Endothelial cell of umbilical vein (primary cell): ENCODE measurements at regions not wholly inside any gene's neighbourhood (a gene's known extent, or its start where the extent isn't known, plus 50 kb on each side); places are given as distances from the start of the nearest gene placed in this dataset.

Source experiments
- BruUV-seq: library from RNA; stranded (reverse); fragments of 400-500 nt; replicated peaks from 2 replicates; lab custom pipeline; 2021; lab: Mats Ljungman, UMichigan
- CTCF ChIA-PET: fragments of 300-600, 350-600 bp; sonication (Branson Sonifier 250); formaldehyde crosslinking; loops from one replicate; lab custom pipeline; 2021; ENCODE audit warnings: antibody characterized with exemption, inconsistent platforms; lab: Charles Lee
- POLR2A ChIA-PET: fragments of 300-600, 350-600 bp; sonication (Branson Sonifier 250); formaldehyde crosslinking; loops from one replicate; lab custom pipeline; 2021; ENCODE audit warnings: antibody characterized with exemption, inconsistent platforms; lab: Charles Lee
- DNase-seq: peaks from one replicate; pipeline ENCODE4 v3.0.0-alpha.2; 2011; ENCODE audit warnings: low read depth, low spot score
- FAIRE-seq: peaks from 2 replicates; lab custom pipeline; 2011; peaks lifted over from hg19 to GRCh38; lab: Jason Lieb, UNC
- H2AFZ ChIP-seq: 2 replicates; pipeline ENCODE4 v1.6.0; 2012; ENCODE audit warnings: low read depth, low read length, control low read depth, inconsistent platforms
- H3K27ac ChIP-seq: 2 replicates; pipeline ENCODE4 v1.5.1; 2011; ENCODE audit warnings: low read depth, mild to moderate bottlenecking, control low read depth, low read length, moderate library complexity; ENCODE audit not compliant: insufficient read depth
- H3K27me3 ChIP-seq, 2 experiments: 2 replicates each; pipeline versions ENCODE4 v1.6.0 to v1.6.1; 2011; ENCODE audit warnings: low read length in 2 of 2, mixed read lengths in 1 of 2; ENCODE audit not compliant: control insufficient read depth in 2 of 2, insufficient read depth in 2 of 2
- H3K36me3 ChIP-seq, 2 experiments: 2 replicates in 1 of 2; 3 replicates in 1 of 2; pipeline ENCODE4 v1.5.1; 2011; ENCODE audit warnings: low read length in 2 of 2, mild to moderate bottlenecking in 1 of 2, moderate library complexity in 1 of 2; ENCODE audit not compliant: control insufficient read depth in 2 of 2, insufficient read depth in 2 of 2; ENCODE audit errors: extremely low read depth in 1 of 2
- H3K4me1 ChIP-seq: 3 replicates; pipeline ENCODE4 v1.5.1; 2011; ENCODE audit warnings: mild to moderate bottlenecking, low read length; ENCODE audit not compliant: control insufficient read depth, insufficient read depth; ENCODE audit errors: extremely low read depth
- H3K4me2 ChIP-seq: 2 replicates; pipeline ENCODE4 v1.6.1; 2011; ENCODE audit warnings: low read length, control low read depth, mixed read lengths; ENCODE audit not compliant: insufficient read depth
- H3K4me3 ChIP-seq, 3 experiments: fragments of 200-600 bp in 1 of 3; sonication (generic), shearing (Covaris generic) in 1 of 3; replicated peaks in 1 of 3; 2 replicates each; pipeline ENCODE4 v1.5.1; 2011 to 2016; ENCODE audit warnings: control low read depth in 3 of 3, low read length in 3 of 3, mild to moderate bottlenecking in 2 of 3, inconsistent platforms in 1 of 3, low read depth in 1 of 3, moderate library complexity in 1 of 3; ENCODE audit not compliant: insufficient read depth in 1 of 3
- H3K79me2 ChIP-seq: 2 replicates; pipeline ENCODE4 v1.6.0; 2012; ENCODE audit warnings: low read length, inconsistent platforms; ENCODE audit not compliant: control insufficient read depth, insufficient read depth
- H3K9ac ChIP-seq: replicated peaks from 2 replicates; pipeline ENCODE3; 2011; ENCODE audit warnings: low read length, control low read depth; ENCODE audit not compliant: insufficient read depth; ENCODE audit errors: extremely low read depth
- H3K9me1 ChIP-seq: replicated peaks from 3 replicates; pipeline ENCODE4 v1.6.0; 2011; ENCODE audit warnings: mild to moderate bottlenecking, low read length; ENCODE audit not compliant: control insufficient read depth, insufficient read depth; ENCODE audit errors: extremely low read depth
- H3K9me3 ChIP-seq: replicated peaks from 2 replicates; pipeline ENCODE4 v1.5.1; 2012; ENCODE audit warnings: low read length, inconsistent platforms; ENCODE audit not compliant: control insufficient read depth, insufficient read depth
- H4K20me1 ChIP-seq: replicated peaks from 2 replicates; pipeline ENCODE3; 2011; ENCODE audit warnings: mild to moderate bottlenecking, low read length; ENCODE audit not compliant: control insufficient read depth, insufficient read depth; ENCODE audit errors: extremely low read depth
- CTCF ChIP-seq, 2 donors: IDR thresholded peaks; 1 replicate in 1 of 2; 2 replicates in 1 of 2; pipeline ENCODE4 v1.5.1; 2011; ENCODE audit warnings: low read length in 2 of 2, mild to moderate bottlenecking in 2 of 2, moderate library complexity in 2 of 2, control low read depth in 1 of 2, inconsistent platforms in 1 of 2, low read depth in 1 of 2; ENCODE audit not compliant: insufficient read depth in 1 of 2; ENCODE audit errors: extremely low read depth in 1 of 2
- EZH2 ChIP-seq: IDR thresholded peaks from 2 replicates; pipeline ENCODE4 v1.6.1; 2012; ENCODE audit warnings: borderline replicate concordance, low read depth, mild to moderate bottlenecking, moderate library complexity, low read length, inconsistent platforms; ENCODE audit not compliant: severe bottlenecking
- FOS ChIP-seq: IDR thresholded peaks from 2 replicates; pipeline ENCODE4 v1.6.1; 2011; ENCODE audit warnings: mild to moderate bottlenecking, low read length, moderate library complexity, borderline replicate concordance; ENCODE audit not compliant: insufficient read depth
- GATA2 ChIP-seq: IDR thresholded peaks from 2 replicates; pipeline ENCODE4 v1.7.0; 2011; ENCODE audit warnings: low read depth, mild to moderate bottlenecking, moderate library complexity, mixed read lengths, low read length; ENCODE audit not compliant: insufficient read length, insufficient read depth
- JUN ChIP-seq: IDR thresholded peaks from 2 replicates; pipeline ENCODE4 v1.6.1; 2011; ENCODE audit warnings: borderline replicate concordance, low read depth; ENCODE audit not compliant: insufficient read length, insufficient read depth
- MAX ChIP-seq: IDR thresholded peaks from 2 replicates; pipeline ENCODE4 v1.6.1; 2011; ENCODE audit not compliant: insufficient read depth, insufficient read length
- MYC ChIP-seq: IDR thresholded peaks from one replicate; pipeline ENCODE4 v1.6.1; 2011; ENCODE audit warnings: mild to moderate bottlenecking, low read depth, low read length
- POLR2A ChIP-seq: IDR thresholded peaks from 2 replicates; pipeline ENCODE4 v1.6.1; 2012; ENCODE audit warnings: low read depth, mild to moderate bottlenecking, control low read depth, low read length
- POLR2AphosphoS5 ChIP-seq: IDR thresholded peaks from 2 replicates; pipeline ENCODE4 v1.6.1; 2012; ENCODE audit warnings: low read depth, mild to moderate bottlenecking, control low read depth, low read length, moderate library complexity; ENCODE audit not compliant: insufficient read depth
- dilution Hi-C: fragments of 300-500 bp; cut with MboI; formaldehyde crosslinking; loops from one replicate; pipeline ENCODE4 v1.15.0; 2019; ENCODE audit warnings: low sequenced_read_pairs; ENCODE audit not compliant: extremely low pct_ligation_motif_present
- intact Hi-C: fragments of 100-400 bp; cut with micrococcal nuclease; formaldehyde crosslinking; loops from one replicate; pipeline ENCODE4 v1.10.0; 2022

- H3K9me1 ChIP-seq, result no peaks in the 10 kb centered on the region
- H3K4me3 ChIP-seq, result no peak overlapping the region
- H3K4me2 ChIP-seq, result no peak overlapping the region
- H3K9me3 ChIP-seq, result no peaks in the 10 kb centered on the region
- no peak overlapping the region for H3K9ac ChIP-seq
- intact Hi-C loops (no loop called here), dilution Hi-C loops (no loop called here)
- no TSS peak for BruUV-seq
- no peak for FAIRE-seq
- H4K20me1 ChIP-seq, result no peaks in the 10 kb centered on the region
- H3K27ac ChIP-seq, result no peak overlapping the region
- no peaks in the 10 kb centered on the region for H3K79me2 ChIP-seq
- no peak for DNase-seq
- no peaks in the 10 kb centered on the region for H3K4me1 ChIP-seq
- TF ChIP-seq POLR2AphosphoS5, result no peak
- TF ChIP-seq MYC, result no peak
- no peak for TF ChIP-seq EZH2
- no peak for TF ChIP-seq MAX
- no peak for TF ChIP-seq GATA2
- TF ChIP-seq POLR2A, result no peak
- TF ChIP-seq CTCF (IDR thresholded peaks at IDR 0.05; ENCODE audit: extremely low read depth in 1 of 2, insufficient read depth in 1 of 2, low read depth in 1 of 2, low read length in 2 of 2), result no peak
- no peak for TF ChIP-seq JUN
- no peak for TF ChIP-seq FOS
- H3K36me3 ChIP-seq, result no peaks in the 10 kb centered on the region
- no peak overlapping the region for H2AFZ ChIP-seq
- no peaks in the 10 kb centered on the region for H3K27me3 ChIP-seq
- ChIA-PET POLR2A (no interaction called here), CTCF (no interaction called here)
Observed at GRCh38 chr3:181541414-181541813, 170.3 kb upstream of the SOX2 start.
